GM19238 (cell line): ENCODE measurements at regions not wholly inside any gene's neighbourhood (a gene's known extent, or its start where the extent isn't known, plus 50 kb on each side); places are given as distances from the start of the nearest gene placed in this dataset.

Experiments used
- DNase-seq: peaks from one replicate; pipeline ENCODE4 v3.0.0; 2011; ENCODE audit warnings: low spot score; ENCODE audit not compliant: insufficient read length

- DNase-seq: no peak
Measured at GRCh38 chr2:39534095-39534711, 97.1 kb upstream of the MAP4K3 start.

- DNase-seq: no peak
Measured at GRCh38 chr2:39535636-39536185, 98.6 kb upstream of the MAP4K3 start.

GRCh38 chr2:39537150-39537549 is 100.1 kb upstream of the MAP4K3 start:
- no peak for DNase-seq

GRCh38 chr2:39538718-39539117 is 101.6 kb upstream of the MAP4K3 start:
- no peak for DNase-seq

GRCh38 chr2:39540414-39540813 is 103.3 kb upstream of the MAP4K3 start:
- DNase-seq: no peak

GRCh38 chr2:39541011-39541930 is 104.2 kb upstream of the MAP4K3 start:
- DNase-seq: no peak

GRCh38 chr2:39542523-39542922 is 105.4 kb upstream of the MAP4K3 start:
- DNase-seq: no peak

GRCh38 chr2:39545957-39546356 is 108.9 kb upstream of the MAP4K3 start:
- DNase-seq: no peak

GRCh38 chr2:39546409-39546808 is 109.3 kb upstream of the MAP4K3 start:
- no peak for DNase-seq

- DNase-seq: no peak
Measured at GRCh38 chr2:39546937-39547336, 109.9 kb upstream of the MAP4K3 start.

- DNase-seq: no peak
Measured at GRCh38 chr2:39547811-39548719, 111.0 kb upstream of the MAP4K3 start.

- DNase-seq: no peak
Measured at GRCh38 chr2:39549000-39549399, 111.9 kb upstream of the MAP4K3 start.

- DNase-seq: no peak
Measured at GRCh38 chr2:39549718-39550464, 112.8 kb upstream of the MAP4K3 start.

GRCh38 chr2:39550701-39551285 is 113.7 kb upstream of the MAP4K3 start:
- no peak for DNase-seq

GRCh38 chr2:39558906-39559305 is 106.8 kb upstream of the TMEM178A start:
- DNase-seq: no peak

- DNase-seq: no peak
Measured at GRCh38 chr2:39563572-39563971, 102.1 kb upstream of the TMEM178A start.

GRCh38 chr2:39567507-39567906 is 98.2 kb upstream of the TMEM178A start:
- DNase-seq: no peak

- no peak for DNase-seq
Measured at GRCh38 chr2:39568116-39568515, 97.6 kb upstream of the TMEM178A start.

- no peak for DNase-seq
Measured at GRCh38 chr2:39568561-39569006, 97.1 kb upstream of the TMEM178A start.

- no peak for DNase-seq
Measured at GRCh38 chr2:39570130-39570555, 95.6 kb upstream of the TMEM178A start.
